ENCODE measurements at regions not wholly inside any gene's neighbourhood (a gene's known extent, or its start where the extent isn't known, plus 50 kb on each side); places are given as distances from the start of the nearest gene placed in this dataset.

DNA sequence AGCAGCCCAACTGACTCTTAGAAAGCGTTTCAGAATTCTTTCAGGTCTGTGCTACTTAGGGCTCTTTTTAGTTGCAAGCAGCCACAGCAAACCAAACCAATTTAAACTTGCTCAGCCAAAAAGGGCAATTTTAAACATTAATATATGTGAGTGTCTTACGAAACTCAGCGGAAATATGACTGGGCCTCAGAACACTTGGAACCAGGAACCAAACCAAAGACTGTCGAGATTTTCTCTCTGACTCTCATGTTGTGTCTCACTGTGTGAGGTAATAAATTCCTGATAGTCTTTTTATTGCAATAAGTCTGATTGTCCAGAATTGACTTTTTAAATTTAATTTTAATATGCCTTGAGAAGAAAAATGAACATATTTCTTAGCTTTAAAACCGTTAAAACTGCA lies 122.3 kb downstream of the SYF2 start:
- H3K4me3 ChIP-seq (ENCODE audit: low read depth, low read length): no peak overlapping the region
- in situ Hi-C loops (cut with HindIII; ENCODE audit: low sequenced_read_pairs): loop anchor here (5.0 kb wide), 1 partner anchor 37 kb away; no protein-coding TSS in a partner anchor
- TF ChIP-seq, protein P1, sequence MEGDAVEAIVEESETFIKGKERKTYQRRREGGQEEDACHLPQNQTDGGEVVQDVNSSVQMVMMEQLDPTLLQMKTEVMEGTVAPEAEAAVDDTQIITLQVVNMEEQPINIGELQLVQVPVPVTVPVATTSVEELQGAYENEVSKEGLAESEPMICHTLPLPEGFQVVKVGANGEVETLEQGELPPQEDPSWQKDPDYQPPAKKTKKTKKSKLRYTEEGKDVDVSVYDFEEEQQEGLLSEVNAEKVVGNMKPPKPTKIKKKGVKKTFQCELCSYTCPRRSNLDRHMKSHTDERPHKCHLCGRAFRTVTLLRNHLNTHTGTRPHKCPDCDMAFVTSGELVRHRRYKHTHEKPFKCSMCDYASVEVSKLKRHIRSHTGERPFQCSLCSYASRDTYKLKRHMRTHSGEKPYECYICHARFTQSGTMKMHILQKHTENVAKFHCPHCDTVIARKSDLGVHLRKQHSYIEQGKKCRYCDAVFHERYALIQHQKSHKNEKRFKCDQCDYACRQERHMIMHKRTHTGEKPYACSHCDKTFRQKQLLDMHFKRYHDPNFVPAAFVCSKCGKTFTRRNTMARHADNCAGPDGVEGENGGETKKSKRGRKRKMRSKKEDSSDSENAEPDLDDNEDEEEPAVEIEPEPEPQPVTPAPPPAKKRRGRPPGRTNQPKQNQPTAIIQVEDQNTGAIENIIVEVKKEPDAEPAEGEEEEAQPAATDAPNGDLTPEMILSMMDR (IDR thresholded peaks at IDR 0.05; ENCODE audit: low read depth, low read length, missing control alignments): no peak
- no peak for DNase-seq (ENCODE audit: low read depth)

DNA sequence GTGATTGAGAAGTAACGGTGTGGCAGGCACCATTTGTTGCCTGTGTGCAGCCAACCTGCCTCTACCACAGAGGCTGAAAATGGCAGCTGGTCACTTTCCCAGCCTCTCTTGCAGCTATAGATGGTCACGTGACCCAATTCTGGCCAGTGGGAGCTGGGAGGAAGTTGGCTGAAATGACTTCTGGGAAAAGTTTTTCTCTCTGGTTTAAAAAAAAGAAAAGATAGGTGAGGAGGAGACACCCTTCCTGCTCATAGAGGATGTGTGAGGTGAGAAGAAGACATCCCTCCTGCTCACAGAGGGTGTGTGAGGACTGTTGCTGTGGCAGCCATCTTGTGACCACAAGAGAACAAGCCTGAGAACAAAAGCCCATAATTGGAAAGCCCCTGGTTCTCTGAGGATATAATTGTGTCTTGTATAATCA lies 122.8 kb downstream of the SYF2 start:
- in situ Hi-C loops (cut with HindIII; ENCODE audit: low sequenced_read_pairs): no loop called here
- no peak for DNase-seq (ENCODE audit: low read depth)
- TF ChIP-seq, protein P1 (IDR thresholded peaks at IDR 0.05; ENCODE audit: low read depth, low read length, missing control alignments): no peak
- H3K4me3 ChIP-seq (ENCODE audit: low read depth, low read length): no peak overlapping the region

DNA sequence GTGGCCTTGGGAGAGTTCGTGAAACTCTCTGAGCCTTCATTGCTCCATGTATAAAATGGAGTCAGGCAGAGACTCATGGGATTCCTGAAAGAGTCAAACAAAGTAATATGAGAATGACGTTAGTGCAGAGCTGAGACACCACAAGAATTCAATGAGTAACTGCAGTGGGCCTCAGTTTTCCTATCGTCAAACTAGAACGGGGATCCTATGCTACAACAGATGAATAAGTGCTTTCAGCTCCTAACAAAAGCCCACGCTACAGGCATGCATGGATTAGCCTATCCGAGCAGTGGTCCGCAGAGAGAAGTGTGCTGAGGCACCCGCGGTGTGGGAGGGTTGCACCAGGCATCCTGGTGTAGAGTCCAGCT lies 124.7 kb downstream of the SYF2 start:
- H3K4me3 ChIP-seq (ENCODE audit: low read depth, low read length): no peak overlapping the region
- DNase-seq (ENCODE audit: low read depth): no peak
- TF ChIP-seq, protein P1 (IDR thresholded peaks at IDR 0.05; ENCODE audit: low read depth, low read length, missing control alignments): no peak
- in situ Hi-C loops (cut with HindIII; ENCODE audit: low sequenced_read_pairs): no loop called here

DNA sequence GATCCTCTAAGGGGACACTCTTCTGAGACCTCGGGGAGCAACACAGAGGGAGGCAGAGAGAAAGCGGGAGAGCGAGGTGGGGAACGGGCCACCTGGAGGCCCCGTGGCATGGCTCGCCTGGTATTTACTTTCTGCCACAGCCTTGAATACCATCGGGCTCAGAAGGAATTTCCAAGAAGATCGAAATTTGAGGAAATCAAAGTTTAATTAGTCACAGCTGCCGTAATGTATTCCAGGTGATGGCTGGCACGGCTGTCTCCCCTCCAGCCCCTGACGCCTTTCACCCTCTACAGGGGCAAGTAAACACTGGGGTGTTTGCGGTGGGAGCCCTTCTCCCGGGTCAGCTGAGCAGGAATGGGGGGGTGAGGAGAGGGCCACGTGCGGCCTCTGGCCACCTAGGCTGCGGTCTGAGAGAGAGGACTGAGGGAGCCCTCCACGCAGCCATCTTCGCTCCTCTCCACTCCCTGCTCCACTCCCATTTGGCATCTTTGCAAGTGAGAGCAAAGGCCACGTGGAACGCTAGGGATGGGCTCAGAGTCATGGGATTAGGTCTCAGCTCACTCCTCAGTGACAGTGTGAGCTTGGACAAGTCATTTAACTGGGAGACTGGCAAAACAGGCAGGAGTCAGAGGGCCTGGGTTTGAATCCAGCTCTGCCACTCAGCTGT lies 125.2 kb downstream of the SYF2 start:
- H3K4me3 ChIP-seq (ENCODE audit: low read depth, low read length): no peak overlapping the region
- no peak for DNase-seq (ENCODE audit: low read depth)
- in situ Hi-C loops (cut with HindIII; ENCODE audit: low sequenced_read_pairs): no loop called here
- TF ChIP-seq, protein P1 (IDR thresholded peaks at IDR 0.05; ENCODE audit: low read depth, low read length, missing control alignments): no peak

DNA sequence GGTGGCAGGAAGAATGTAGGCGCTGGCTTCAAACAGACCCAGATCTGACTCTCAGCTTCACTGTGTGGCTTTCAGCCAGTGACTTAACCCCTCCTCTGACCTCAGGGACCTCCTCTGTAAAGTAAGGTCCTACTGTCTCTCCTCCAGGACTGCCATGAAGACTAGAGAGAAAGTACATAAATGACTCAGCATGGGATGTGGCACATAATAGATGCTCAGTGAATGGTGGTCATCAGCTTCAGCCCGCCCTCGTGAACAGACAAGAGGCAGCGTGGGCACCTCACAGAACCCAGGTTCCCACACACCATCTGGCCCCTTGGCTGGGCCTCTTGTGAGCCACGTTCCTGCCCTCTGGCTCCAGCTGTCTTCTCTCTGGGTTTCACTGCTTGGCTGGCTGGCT lies 126.0 kb downstream of the SYF2 start:
- in situ Hi-C loops (cut with HindIII; ENCODE audit: low sequenced_read_pairs): no loop called here
- TF ChIP-seq, protein P1 (IDR thresholded peaks at IDR 0.05; ENCODE audit: low read depth, low read length, missing control alignments): no peak
- H3K4me3 ChIP-seq (ENCODE audit: low read depth, low read length): no peak overlapping the region
- DNase-seq (ENCODE audit: low read depth): no peak

DNA sequence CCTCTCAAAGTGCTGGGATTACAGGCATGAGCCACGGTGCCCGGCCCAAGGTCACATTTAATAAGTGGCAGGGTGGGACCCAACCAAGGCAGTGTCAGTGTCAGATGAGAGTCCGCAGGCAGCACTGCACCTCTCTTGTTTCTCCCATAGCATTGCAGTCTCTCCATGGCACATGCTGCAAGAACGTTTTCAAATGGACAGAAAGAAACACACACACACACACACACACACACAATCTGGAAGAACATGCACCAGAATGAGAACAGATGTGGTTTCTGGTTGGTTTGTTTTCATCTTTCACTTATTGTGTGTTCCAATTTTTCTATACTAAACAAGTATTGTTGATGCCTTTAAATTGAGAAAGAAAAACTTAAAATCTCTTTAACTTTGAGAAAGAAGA lies 126.5 kb downstream of the SYF2 start:
- in situ Hi-C loops (cut with HindIII; ENCODE audit: low sequenced_read_pairs): no loop called here
- H3K4me3 ChIP-seq (ENCODE audit: low read depth, low read length): no peak overlapping the region
- TF ChIP-seq, protein P1 (IDR thresholded peaks at IDR 0.05; ENCODE audit: low read depth, low read length, missing control alignments): no peak
- DNase-seq (ENCODE audit: low read depth): no peak
